Keratinocyte (primary cell): ENCODE measurements at regions not wholly inside any gene's neighbourhood (a gene's known extent, or its start where the extent isn't known, plus 50 kb on each side); places are given as distances from the start of the nearest gene placed in this dataset.

Experiments used
- DNase-seq: peaks from one replicate; pipeline ENCODE4 v3.0.0-alpha.2; 2011; ENCODE audit warnings: low read depth, missing footprints, low spot score
- FAIRE-seq: peaks from 2 replicates; lab custom pipeline; 2011; peaks lifted over from hg19 to GRCh38; lab: Jason Lieb, UNC
- H2AFZ ChIP-seq: 2 replicates; pipeline ENCODE4 v1.6.0; 2012; ENCODE audit warnings: low read length, control low read depth, inconsistent platforms; ENCODE audit not compliant: control insufficient read depth
- H3K27ac ChIP-seq: 2 replicates; pipeline ENCODE4 v1.5.1; 2011; ENCODE audit warnings: low read length; ENCODE audit not compliant: control insufficient read depth, insufficient read depth
- H3K27me3 ChIP-seq: 3 replicates; pipeline ENCODE4 v1.6.0; 2011; ENCODE audit warnings: low read length; ENCODE audit not compliant: control insufficient read depth, insufficient read depth; ENCODE audit errors: extremely low read depth
- H3K36me3 ChIP-seq, 2 experiments: 2 replicates in 1 of 2; 3 replicates in 1 of 2; pipeline ENCODE4 v1.5.1; 2011; ENCODE audit warnings: low read length in 2 of 2, mild to moderate bottlenecking in 1 of 2; ENCODE audit not compliant: control insufficient read depth in 2 of 2, insufficient read depth in 2 of 2; ENCODE audit errors: extremely low read depth in 1 of 2
- H3K4me1 ChIP-seq: 3 replicates; pipeline ENCODE4 v1.5.1; 2011; ENCODE audit warnings: low read length; ENCODE audit not compliant: control insufficient read depth, insufficient read depth; ENCODE audit errors: extremely low read depth
- H3K4me2 ChIP-seq: 3 replicates; pipeline ENCODE4 v1.6.0; 2011; ENCODE audit warnings: low read depth, low read length; ENCODE audit not compliant: control insufficient read depth, insufficient read depth; ENCODE audit errors: extremely low read depth
- H3K4me3 ChIP-seq, 3 experiments: fragments of 200-600 bp in 1 of 3; sonication (generic) in 1 of 3; 2 replicates in 2 of 3; 3 replicates in 1 of 3; pipeline ENCODE4 v1.5.1; 2011 to 2016; ENCODE audit warnings: low read length in 3 of 3, mild to moderate bottlenecking in 3 of 3, control low read depth in 2 of 3, inconsistent platforms in 1 of 3, low read depth in 1 of 3, mixed read lengths in 1 of 3, mixed run types in 1 of 3, moderate library complexity in 1 of 3; ENCODE audit not compliant: control insufficient read depth in 2 of 3, insufficient read depth in 2 of 3; ENCODE audit errors: extremely low read depth in 1 of 3
- H3K79me2 ChIP-seq: 2 replicates; pipeline ENCODE4 v1.6.0; 2012; ENCODE audit warnings: low read length; ENCODE audit not compliant: control insufficient read depth, insufficient read depth
- H3K9ac ChIP-seq: 3 replicates; pipeline ENCODE4 v1.6.0; 2011; ENCODE audit warnings: low read length; ENCODE audit not compliant: control insufficient read depth, insufficient read depth; ENCODE audit errors: extremely low read depth
- H3K9me1 ChIP-seq: 3 replicates; pipeline ENCODE4 v1.6.0; 2011; ENCODE audit warnings: low read length; ENCODE audit not compliant: control insufficient read depth, insufficient read depth; ENCODE audit errors: extremely low read depth
- H3K9me3 ChIP-seq: 2 replicates; pipeline ENCODE4 v1.5.1; 2012; ENCODE audit warnings: low read depth, low read length; ENCODE audit not compliant: control insufficient read depth
- H4K20me1 ChIP-seq: 3 replicates; pipeline ENCODE4 v1.6.0; 2011; ENCODE audit warnings: low read length; ENCODE audit not compliant: control insufficient read depth, insufficient read depth; ENCODE audit errors: extremely low read depth
- EZH2 ChIP-seq: IDR thresholded peaks from one replicate; pipeline ENCODE4 v1.6.1; 2012; ENCODE audit warnings: inconsistent platforms, mild to moderate bottlenecking, low read length, moderate library complexity
- dilution Hi-C: fragments of 300-500 bp; cut with MboI; formaldehyde crosslinking; loops from one replicate; pipeline ENCODE4 v1.7.0; 2020; ENCODE audit warnings: low sequenced_read_pairs; ENCODE audit not compliant: extremely low pct_ligation_motif_present
- TF ChIP-seq, protein P1 (sequence below), 3 experiments: IDR thresholded peaks in 1 of 3; conservative IDR thresholded peaks in 1 of 3; optimal IDR thresholded peaks in 1 of 3; 2 replicates in 2 of 3; 3 replicates in 1 of 3; pipeline versions ENCODE3 to v1.5.1; 2011; ENCODE audit warnings: low read length in 3 of 3, mild to moderate bottlenecking in 3 of 3, moderate library complexity in 2 of 3, control low read depth in 1 of 3, inconsistent platforms in 1 of 3; ENCODE audit not compliant: insufficient read depth in 2 of 3; ENCODE audit errors: extremely low read depth in 1 of 3

DNA sequence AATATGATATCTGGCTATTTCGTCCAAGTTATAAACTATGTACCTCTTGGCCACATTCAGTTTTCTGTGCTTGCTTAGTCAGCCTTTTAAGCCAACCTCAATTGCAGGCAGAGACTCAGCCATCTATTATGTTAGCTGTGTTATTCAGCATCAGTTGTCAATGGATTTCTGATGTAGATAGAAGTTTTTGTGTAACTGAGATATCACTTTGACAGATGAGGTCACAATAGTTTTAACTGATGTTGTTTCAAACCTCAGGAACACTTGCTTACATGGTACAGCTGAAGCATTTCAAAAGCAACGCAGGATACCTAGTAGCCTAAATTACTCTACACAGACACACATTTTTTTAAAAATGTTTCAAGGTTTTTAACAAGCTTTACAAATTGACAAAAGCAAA, 1478.0 kb downstream of the NCAM2 start:
- Histone ChIP-seq H3K9me3 (peaks cover 3% of the 10 kb centered on the region), H3K4me2 (no peak overlapping the region), H3K9ac (no peak overlapping the region), H3K27me3 (no peaks in the 10 kb centered on the region), H4K20me1 (no peaks in the 10 kb centered on the region), H3K27ac (no peak overlapping the region), H3K9me1 (no peaks in the 10 kb centered on the region), H3K36me3 (no peaks in the 10 kb centered on the region), H2AFZ (no peak overlapping the region), H3K4me1 (no peaks in the 10 kb centered on the region), H3K4me3 (no peak overlapping the region), H3K79me2 (no peaks in the 10 kb centered on the region)
- TF ChIP-seq, protein P1, sequence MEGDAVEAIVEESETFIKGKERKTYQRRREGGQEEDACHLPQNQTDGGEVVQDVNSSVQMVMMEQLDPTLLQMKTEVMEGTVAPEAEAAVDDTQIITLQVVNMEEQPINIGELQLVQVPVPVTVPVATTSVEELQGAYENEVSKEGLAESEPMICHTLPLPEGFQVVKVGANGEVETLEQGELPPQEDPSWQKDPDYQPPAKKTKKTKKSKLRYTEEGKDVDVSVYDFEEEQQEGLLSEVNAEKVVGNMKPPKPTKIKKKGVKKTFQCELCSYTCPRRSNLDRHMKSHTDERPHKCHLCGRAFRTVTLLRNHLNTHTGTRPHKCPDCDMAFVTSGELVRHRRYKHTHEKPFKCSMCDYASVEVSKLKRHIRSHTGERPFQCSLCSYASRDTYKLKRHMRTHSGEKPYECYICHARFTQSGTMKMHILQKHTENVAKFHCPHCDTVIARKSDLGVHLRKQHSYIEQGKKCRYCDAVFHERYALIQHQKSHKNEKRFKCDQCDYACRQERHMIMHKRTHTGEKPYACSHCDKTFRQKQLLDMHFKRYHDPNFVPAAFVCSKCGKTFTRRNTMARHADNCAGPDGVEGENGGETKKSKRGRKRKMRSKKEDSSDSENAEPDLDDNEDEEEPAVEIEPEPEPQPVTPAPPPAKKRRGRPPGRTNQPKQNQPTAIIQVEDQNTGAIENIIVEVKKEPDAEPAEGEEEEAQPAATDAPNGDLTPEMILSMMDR (optimal IDR thresholded peaks at IDR 0.05 in 1 of 3, IDR thresholded peaks at IDR 0.05 in 1 of 3, conservative IDR thresholded peaks at IDR 0.05 in 1 of 3; ENCODE audit: extremely low read depth in 1 of 3, insufficient read depth in 2 of 3, low read length in 3 of 3) = no peak
- TF ChIP-seq EZH2 = no peak
- FAIRE-seq (no peak), DNase-seq (no peak)
- dilution Hi-C loops = no loop called here

DNA sequence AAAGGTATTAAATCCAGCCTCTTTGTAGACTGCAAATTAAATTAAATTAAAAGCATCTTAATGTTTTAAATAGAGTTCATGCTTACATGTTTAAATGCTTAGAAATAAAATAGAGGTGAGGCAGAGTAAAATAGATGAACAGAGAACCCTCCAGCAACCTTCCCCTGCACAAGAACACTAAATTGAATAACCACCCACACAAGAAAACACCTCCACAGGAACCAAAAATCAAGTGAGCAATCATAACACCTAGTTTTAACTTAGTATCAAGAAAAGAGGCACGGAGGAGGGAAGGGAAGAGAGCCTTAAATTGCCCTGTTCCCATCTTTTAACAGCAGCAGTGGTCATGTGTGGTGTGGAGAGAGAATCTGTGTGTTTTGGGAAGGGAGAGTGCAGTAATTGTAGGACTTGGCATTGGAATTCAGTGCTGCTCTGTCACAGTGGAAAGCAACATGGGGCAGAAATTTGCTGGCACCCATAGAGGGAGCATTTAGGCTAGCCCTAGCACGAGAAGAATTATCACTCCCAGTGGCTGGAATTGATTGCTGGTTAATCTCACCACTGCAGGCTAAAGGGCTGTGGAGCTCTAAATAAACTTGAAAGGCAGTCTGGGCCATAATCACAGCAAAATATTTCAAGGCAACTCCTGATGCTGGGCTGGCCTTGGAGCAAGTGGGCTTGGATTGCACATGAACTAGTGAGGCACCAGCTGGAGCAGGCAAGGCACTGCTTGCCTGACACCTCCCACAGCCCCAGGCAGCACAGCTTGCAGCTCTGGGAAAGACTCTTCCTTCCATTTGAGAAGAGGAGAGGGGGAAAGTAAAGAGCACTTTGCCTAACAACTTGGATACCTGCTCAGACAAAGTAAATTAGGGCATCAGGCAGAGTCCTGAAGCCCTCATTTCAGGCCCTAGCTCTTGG, 1478.8 kb downstream of the NCAM2 start:
- Histone ChIP-seq H3K4me2 (no peak overlapping the region), H4K20me1 (no peaks in the 10 kb centered on the region), H3K27ac (no peak overlapping the region), H3K79me2 (no peaks in the 10 kb centered on the region), H2AFZ (no peak overlapping the region), H3K4me1 (no peaks in the 10 kb centered on the region), H3K27me3 (no peaks in the 10 kb centered on the region), H3K9me3 (peaks cover 3% of the 10 kb centered on the region), H3K4me3 (no peak overlapping the region), H3K9me1 (no peaks in the 10 kb centered on the region), H3K36me3 (no peaks in the 10 kb centered on the region), H3K9ac (no peak overlapping the region)
- DNase-seq (no peak), FAIRE-seq (no peak)
- no peak for TF ChIP-seq EZH2
- TF ChIP-seq, protein P1 (optimal IDR thresholded peaks at IDR 0.05 in 1 of 3, IDR thresholded peaks at IDR 0.05 in 1 of 3, conservative IDR thresholded peaks at IDR 0.05 in 1 of 3; ENCODE audit: extremely low read depth in 1 of 3, insufficient read depth in 2 of 3, low read length in 3 of 3) = no peak
- dilution Hi-C loops = no loop called here
